ENCODE measurements at regions not wholly inside any gene's neighbourhood (a gene's known extent, or its start where the extent isn't known, plus 50 kb on each side); places are given as distances from the start of the nearest gene placed in this dataset.

DNA sequence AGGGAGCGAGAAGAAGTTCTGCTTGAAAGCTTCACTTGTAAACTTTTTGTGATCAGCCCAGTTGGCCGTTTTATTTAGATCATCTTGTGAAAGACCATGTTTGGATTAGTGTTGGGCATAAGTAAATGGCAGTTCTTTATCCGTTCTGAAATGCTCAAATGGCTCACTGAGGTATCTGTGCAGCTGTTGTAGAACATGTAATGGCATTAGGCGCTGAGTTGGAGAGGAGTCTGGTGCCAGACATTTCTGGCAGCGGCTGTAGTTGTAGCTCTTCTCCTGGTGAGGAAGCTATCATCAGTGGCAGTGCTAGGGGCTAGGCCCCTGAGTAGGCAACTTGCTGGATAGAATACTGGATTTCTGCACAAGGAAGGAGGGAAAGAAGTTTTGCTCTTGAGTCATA, 321.6 kb downstream of the LMO4 start:
- Histone ChIP-seq H3K4me1 (ENCODE audit: control insufficient read depth in 2 of 3, insufficient read depth in 2 of 3, low read depth in 1 of 3, low read length in 3 of 3) (no peaks in the 10 kb centered on the region), H3K9me3 (ENCODE audit: control insufficient read depth in 2 of 3, insufficient read depth in 1 of 3, low read length in 3 of 3) (no peaks in the 10 kb centered on the region), H3K36me3 (ENCODE audit: control insufficient read depth in 2 of 3, insufficient read depth in 3 of 3, low read length in 3 of 3) (no peaks in the 10 kb centered on the region), H3K27ac (ENCODE audit: low read depth in 2 of 2, low read length in 2 of 2) (no peak overlapping the region), H3K27me3 (ENCODE audit: control insufficient read depth, insufficient read depth, low read length) (no peaks in the 10 kb centered on the region), H3K4me3 (ENCODE audit: low read length in 3 of 3) (no peak overlapping the region), H3K9ac (ENCODE audit: low read length in 3 of 3) (no peak overlapping the region)
- DNase-seq (no peak), FAIRE-seq (no peak)
- intact Hi-C loops (cut with DNase I) = no loop called here
- TF ChIP-seq, protein P1, sequence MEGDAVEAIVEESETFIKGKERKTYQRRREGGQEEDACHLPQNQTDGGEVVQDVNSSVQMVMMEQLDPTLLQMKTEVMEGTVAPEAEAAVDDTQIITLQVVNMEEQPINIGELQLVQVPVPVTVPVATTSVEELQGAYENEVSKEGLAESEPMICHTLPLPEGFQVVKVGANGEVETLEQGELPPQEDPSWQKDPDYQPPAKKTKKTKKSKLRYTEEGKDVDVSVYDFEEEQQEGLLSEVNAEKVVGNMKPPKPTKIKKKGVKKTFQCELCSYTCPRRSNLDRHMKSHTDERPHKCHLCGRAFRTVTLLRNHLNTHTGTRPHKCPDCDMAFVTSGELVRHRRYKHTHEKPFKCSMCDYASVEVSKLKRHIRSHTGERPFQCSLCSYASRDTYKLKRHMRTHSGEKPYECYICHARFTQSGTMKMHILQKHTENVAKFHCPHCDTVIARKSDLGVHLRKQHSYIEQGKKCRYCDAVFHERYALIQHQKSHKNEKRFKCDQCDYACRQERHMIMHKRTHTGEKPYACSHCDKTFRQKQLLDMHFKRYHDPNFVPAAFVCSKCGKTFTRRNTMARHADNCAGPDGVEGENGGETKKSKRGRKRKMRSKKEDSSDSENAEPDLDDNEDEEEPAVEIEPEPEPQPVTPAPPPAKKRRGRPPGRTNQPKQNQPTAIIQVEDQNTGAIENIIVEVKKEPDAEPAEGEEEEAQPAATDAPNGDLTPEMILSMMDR (IDR thresholded peaks at IDR 0.05; ENCODE audit: borderline replicate concordance, extremely low read depth, insufficient read depth) = no peak

DNA sequence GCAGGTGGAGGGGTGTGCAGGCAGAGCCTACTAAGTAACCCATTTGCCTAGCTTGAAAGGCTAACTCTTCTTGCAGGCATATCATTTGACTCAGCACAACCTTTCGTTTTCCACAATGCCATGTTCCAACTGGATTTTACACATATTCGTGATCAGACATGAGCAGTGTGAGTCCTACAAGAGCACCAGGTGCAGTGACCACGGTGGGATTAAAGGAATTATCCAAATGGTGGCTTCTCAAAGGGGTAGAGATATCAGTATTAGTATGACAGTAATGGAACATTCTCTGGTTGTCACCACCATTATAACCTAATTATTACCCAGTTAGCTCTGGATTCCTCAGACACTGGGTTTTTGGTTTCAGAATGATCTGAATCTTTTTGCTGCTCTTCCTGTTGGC, 323.5 kb downstream of the LMO4 start:
- no peak overlapping the region for H3K27ac ChIP-seq (ENCODE audit: low read depth in 2 of 2, low read length in 2 of 2)
- intact Hi-C loops (cut with DNase I) = no loop called here
- no peak overlapping the region for H3K4me3 ChIP-seq (ENCODE audit: low read length in 3 of 3)
- H3K9ac ChIP-seq (ENCODE audit: low read length in 3 of 3) = no peak overlapping the region
- no peaks in the 10 kb centered on the region for H3K36me3 ChIP-seq (ENCODE audit: control insufficient read depth in 2 of 3, insufficient read depth in 3 of 3, low read length in 3 of 3)
- no peaks in the 10 kb centered on the region for H3K4me1 ChIP-seq (ENCODE audit: control insufficient read depth in 2 of 3, insufficient read depth in 2 of 3, low read depth in 1 of 3, low read length in 3 of 3)
- no peak for DNase-seq
- no peak for FAIRE-seq
- TF ChIP-seq, protein P1 (IDR thresholded peaks at IDR 0.05; ENCODE audit: borderline replicate concordance, extremely low read depth, insufficient read depth) = no peak
- no peaks in the 10 kb centered on the region for H3K9me3 ChIP-seq (ENCODE audit: control insufficient read depth in 2 of 3, insufficient read depth in 1 of 3, low read length in 3 of 3)
- no peaks in the 10 kb centered on the region for H3K27me3 ChIP-seq (ENCODE audit: control insufficient read depth, insufficient read depth, low read length)

DNA sequence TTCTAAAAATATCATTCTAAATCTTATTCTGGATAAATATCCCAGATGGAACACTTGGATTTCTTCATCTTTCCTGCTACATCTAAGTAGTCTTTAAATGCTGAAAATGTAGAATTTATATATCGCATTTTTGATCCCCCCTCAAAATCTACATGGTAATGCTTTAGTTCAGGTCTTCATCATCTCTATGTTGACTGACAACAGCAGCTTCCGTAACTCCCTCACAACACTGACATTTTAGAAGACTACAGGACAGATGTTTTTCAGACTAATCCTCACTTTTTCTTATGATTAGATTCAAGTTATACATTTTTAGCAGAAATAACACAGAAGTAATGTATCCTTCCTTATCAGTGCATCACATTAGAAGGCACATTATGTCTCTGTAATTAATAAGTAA, 336.5 kb downstream of the LMO4 start:
- Histone ChIP-seq H3K27me3 (ENCODE audit: control insufficient read depth, insufficient read depth, low read length) (no peaks in the 10 kb centered on the region), H3K4me3 (ENCODE audit: low read length in 3 of 3) (no peak overlapping the region), H3K9ac (ENCODE audit: low read length in 3 of 3) (no peak overlapping the region), H3K27ac (ENCODE audit: low read depth in 2 of 2, low read length in 2 of 2) (no peak overlapping the region), H3K9me3 (ENCODE audit: control insufficient read depth in 2 of 3, insufficient read depth in 1 of 3, low read length in 3 of 3) (no peaks in the 10 kb centered on the region), H3K4me1 (ENCODE audit: control insufficient read depth in 2 of 3, insufficient read depth in 2 of 3, low read depth in 1 of 3, low read length in 3 of 3) (no peaks in the 10 kb centered on the region), H3K36me3 (ENCODE audit: control insufficient read depth in 2 of 3, insufficient read depth in 3 of 3, low read length in 3 of 3) (no peaks in the 10 kb centered on the region)
- FAIRE-seq (no peak), DNase-seq (no peak)
- intact Hi-C loops (cut with DNase I) = no loop called here
- TF ChIP-seq, protein P1 (IDR thresholded peaks at IDR 0.05; ENCODE audit: borderline replicate concordance, extremely low read depth, insufficient read depth) = no peak

DNA sequence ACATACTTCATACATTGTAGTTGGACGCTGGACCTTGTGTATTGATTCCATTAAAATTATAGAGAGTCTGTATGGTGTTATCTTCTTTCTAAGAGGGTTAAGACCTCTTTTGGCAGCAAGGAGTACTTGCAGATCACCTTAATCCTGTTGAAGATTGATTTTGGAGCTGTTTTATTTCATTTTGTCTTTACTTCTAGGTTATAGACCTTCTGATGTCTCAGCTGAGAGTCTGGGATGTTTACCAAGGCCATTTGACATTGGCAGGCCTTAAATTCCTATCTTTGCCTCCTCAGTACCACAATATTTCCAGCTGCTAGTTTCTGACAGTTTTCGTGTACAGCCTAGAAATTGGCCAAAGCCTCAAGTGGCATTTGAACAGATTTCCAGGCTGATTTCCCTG, 338.0 kb downstream of the LMO4 start:
- H3K27me3 ChIP-seq (ENCODE audit: control insufficient read depth, insufficient read depth, low read length) = no peaks in the 10 kb centered on the region
- intact Hi-C loops (cut with DNase I) = no loop called here
- H3K9ac ChIP-seq (ENCODE audit: low read length in 3 of 3) = no peak overlapping the region
- no peaks in the 10 kb centered on the region for H3K4me1 ChIP-seq (ENCODE audit: control insufficient read depth in 2 of 3, insufficient read depth in 2 of 3, low read depth in 1 of 3, low read length in 3 of 3)
- FAIRE-seq = no peak
- TF ChIP-seq, protein P1 (IDR thresholded peaks at IDR 0.05; ENCODE audit: borderline replicate concordance, extremely low read depth, insufficient read depth) = no peak
- H3K9me3 ChIP-seq (ENCODE audit: control insufficient read depth in 2 of 3, insufficient read depth in 1 of 3, low read length in 3 of 3) = no peaks in the 10 kb centered on the region
- no peak overlapping the region for H3K4me3 ChIP-seq (ENCODE audit: low read length in 3 of 3)
- no peak overlapping the region for H3K27ac ChIP-seq (ENCODE audit: low read depth in 2 of 2, low read length in 2 of 2)
- DNase-seq = no peak
- no peaks in the 10 kb centered on the region for H3K36me3 ChIP-seq (ENCODE audit: control insufficient read depth in 2 of 3, insufficient read depth in 3 of 3, low read length in 3 of 3)
